ENCODE measurements at regions not wholly inside any gene's neighbourhood (a gene's known extent, or its start where the extent isn't known, plus 50 kb on each side); places are given as distances from the start of the nearest gene placed in this dataset.

- TF ChIP-seq CTCF (IDR thresholded peaks at IDR 0.05; ENCODE audit: insufficient read depth, low read length, poor library complexity, severe bottlenecking), result no peak
- TF ChIP-seq EZH2phosphoT487 (conservative IDR thresholded peaks at IDR 0.05; ENCODE audit: low read length), result no peak
These were observed 60.2 kb upstream of the DGKB start for GRCh38 chr7:14962778-14963177.
